Lower lobe of right lung (tissue), 2 donors: ENCODE measurements at regions not wholly inside any gene's neighbourhood (a gene's known extent, or its start where the extent isn't known, plus 50 kb on each side); places are given as distances from the start of the nearest gene placed in this dataset.

Experiments used
- ATAC-seq, 2 donors: fragments of 200-7000 bp; cut with Tn5 transposase; one replicate each; pipeline ENCODE4 v1.9.1; 2020 to 2022; ENCODE audit warnings: mild to moderate bottlenecking in 2 of 2, moderate library complexity in 2 of 2
- DNase-seq: peaks from one replicate; pipeline ENCODE4 v3.0.0-alpha.2; 2020
- H3K27ac ChIP-seq: fragments of 200-600 bp; one replicate; pipeline ENCODE4 v1.8.0; 2022
- H3K27me3 ChIP-seq: fragments of 200-600 bp; one replicate; pipeline ENCODE4 v1.8.0; 2022; ENCODE audit warnings: low read depth
- H3K36me3 ChIP-seq: fragments of 200-600 bp; one replicate; pipeline ENCODE4 v1.8.0; 2022; ENCODE audit warnings: mild to moderate bottlenecking
- H3K4me1 ChIP-seq: fragments of 200-600 bp; one replicate; pipeline ENCODE4 v1.8.0; 2022
- H3K4me3 ChIP-seq: fragments of 200-600 bp; one replicate; pipeline ENCODE4 v1.8.0; 2022; ENCODE audit warnings: mild to moderate bottlenecking
- H3K9me3 ChIP-seq: fragments of 200-600 bp; one replicate; pipeline ENCODE4 v1.8.0; 2022
- intact Hi-C: fragments of 100-400 bp; cut with DNase I; formaldehyde crosslinking; loops from one replicate; pipeline ENCODE4 v1.11.0; 2022
- TF ChIP-seq, protein P1 (sequence below): fragments of 200-600 bp; IDR thresholded peaks from one replicate; pipeline ENCODE4 v1.8.0; 2022; ENCODE audit warnings: antibody characterized with exemption, mild to moderate bottlenecking
- donor health status: DM: no; HTN: yes; CAD: no; lungs with severe emphysema.

GRCh38 chr13:111064661-111065060 is 50.4 kb upstream of the ARHGEF7 start:
- intact Hi-C loops: no loop called here
- DNase-seq (no peak), ATAC-seq (no peak)
- peaks cover 16% of the 10 kb centered on the region for H3K4me1 ChIP-seq
- no peak overlapping the region for H3K4me3 ChIP-seq
- H3K27ac ChIP-seq: no peak overlapping the region
- H3K9me3 ChIP-seq: no peaks in the 10 kb centered on the region
- TF ChIP-seq, protein P1, sequence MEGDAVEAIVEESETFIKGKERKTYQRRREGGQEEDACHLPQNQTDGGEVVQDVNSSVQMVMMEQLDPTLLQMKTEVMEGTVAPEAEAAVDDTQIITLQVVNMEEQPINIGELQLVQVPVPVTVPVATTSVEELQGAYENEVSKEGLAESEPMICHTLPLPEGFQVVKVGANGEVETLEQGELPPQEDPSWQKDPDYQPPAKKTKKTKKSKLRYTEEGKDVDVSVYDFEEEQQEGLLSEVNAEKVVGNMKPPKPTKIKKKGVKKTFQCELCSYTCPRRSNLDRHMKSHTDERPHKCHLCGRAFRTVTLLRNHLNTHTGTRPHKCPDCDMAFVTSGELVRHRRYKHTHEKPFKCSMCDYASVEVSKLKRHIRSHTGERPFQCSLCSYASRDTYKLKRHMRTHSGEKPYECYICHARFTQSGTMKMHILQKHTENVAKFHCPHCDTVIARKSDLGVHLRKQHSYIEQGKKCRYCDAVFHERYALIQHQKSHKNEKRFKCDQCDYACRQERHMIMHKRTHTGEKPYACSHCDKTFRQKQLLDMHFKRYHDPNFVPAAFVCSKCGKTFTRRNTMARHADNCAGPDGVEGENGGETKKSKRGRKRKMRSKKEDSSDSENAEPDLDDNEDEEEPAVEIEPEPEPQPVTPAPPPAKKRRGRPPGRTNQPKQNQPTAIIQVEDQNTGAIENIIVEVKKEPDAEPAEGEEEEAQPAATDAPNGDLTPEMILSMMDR: no peak
- no peaks in the 10 kb centered on the region for H3K36me3 ChIP-seq
- peaks cover 14% of the 10 kb centered on the region for H3K27me3 ChIP-seq

- DNase-seq: no peak
- TF ChIP-seq, protein P1: no peak
- H3K36me3 ChIP-seq: no peaks in the 10 kb centered on the region
- H3K4me1 ChIP-seq: peaks cover 16% of the 10 kb centered on the region
- no peak for ATAC-seq
- H3K27ac ChIP-seq: no peak overlapping the region
- intact Hi-C loops: no loop called here
- peaks cover 10% of the 10 kb centered on the region for H3K27me3 ChIP-seq
- no peak overlapping the region for H3K4me3 ChIP-seq
- no peaks in the 10 kb centered on the region for H3K9me3 ChIP-seq
Observed at GRCh38 chr13:111062966-111063365, 52.1 kb upstream of the ARHGEF7 start.

- no peak for ATAC-seq
- Histone ChIP-seq H3K27me3 (peaks cover 8% of the 10 kb centered on the region), H3K4me3 (no peak overlapping the region), H3K27ac (no peak overlapping the region), H3K9me3 (no peaks in the 10 kb centered on the region), H3K4me1 (peaks cover 12% of the 10 kb centered on the region), H3K36me3 (no peaks in the 10 kb centered on the region)
- TF ChIP-seq, protein P1: no peak
- intact Hi-C loops: no loop called here
- DNase-seq: no peak
Observed at GRCh38 chr13:111062305-111062704, 52.8 kb upstream of the ARHGEF7 start.

- DNase-seq (no peak), ATAC-seq (no peak)
- Histone ChIP-seq H3K36me3 (no peaks in the 10 kb centered on the region), H3K27ac (no peak overlapping the region), H3K4me1 (peaks cover 8% of the 10 kb centered on the region), H3K27me3 (peaks cover 3% of the 10 kb centered on the region), H3K4me3 (no peak overlapping the region), H3K9me3 (no peaks in the 10 kb centered on the region)
- intact Hi-C loops: no loop called here
- TF ChIP-seq, protein P1: no peak
Observed at GRCh38 chr13:111061358-111062045, 53.6 kb upstream of the ARHGEF7 start.

DNA sequence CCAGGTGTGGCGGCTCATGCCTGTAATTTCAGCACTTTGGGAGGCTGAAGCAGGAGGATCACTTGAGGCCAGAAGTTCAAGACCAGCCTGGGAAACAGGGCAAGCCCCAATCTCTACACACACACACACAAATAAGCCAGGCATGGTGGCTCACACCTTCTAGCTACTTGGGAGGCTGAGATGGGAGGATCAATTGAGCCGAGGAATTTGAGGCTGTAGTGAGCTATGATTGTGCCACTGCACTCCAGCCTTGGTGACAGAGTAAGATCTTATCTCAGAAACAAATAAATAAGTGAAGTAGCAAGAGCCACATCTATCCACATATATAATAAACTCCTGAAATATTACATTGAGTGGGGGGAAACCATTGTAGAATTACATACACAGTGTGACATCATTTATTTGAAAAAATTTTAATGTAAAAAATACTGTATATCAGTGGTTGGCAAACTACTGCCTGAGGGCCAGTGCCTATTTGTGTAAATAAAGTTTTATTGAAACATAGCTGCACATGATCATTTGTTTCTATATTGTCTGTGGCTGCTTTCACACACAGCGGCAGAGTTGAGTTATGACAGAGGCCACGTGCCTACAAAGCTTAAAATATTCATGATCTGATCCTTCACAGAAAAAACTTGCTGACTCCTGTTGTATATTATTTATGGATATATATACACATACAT is 54.7 kb upstream of the ARHGEF7 start:
- intact Hi-C loops: no loop called here
- Histone ChIP-seq H3K27me3 (no peaks in the 10 kb centered on the region), H3K4me3 (no peak overlapping the region), H3K36me3 (no peaks in the 10 kb centered on the region), H3K27ac (no peak overlapping the region), H3K4me1 (no peaks in the 10 kb centered on the region), H3K9me3 (no peaks in the 10 kb centered on the region)
- no peak for DNase-seq
- ATAC-seq: no peak
- TF ChIP-seq, protein P1: no peak
